GM11168 (cell line): ENCODE measurements at regions not wholly inside any gene's neighbourhood (a gene's known extent, or its start where the extent isn't known, plus 50 kb on each side); places are given as distances from the start of the nearest gene placed in this dataset.

Experiments used
- in situ Hi-C: fragments of 300-500 bp; cut with MboI; formaldehyde crosslinking; loops from one replicate; pipeline ENCODE4 v1.12.0; 2022; ENCODE audit warnings: low sequenced_read_pairs; ENCODE audit not compliant: unreplicated experiment

DNA sequence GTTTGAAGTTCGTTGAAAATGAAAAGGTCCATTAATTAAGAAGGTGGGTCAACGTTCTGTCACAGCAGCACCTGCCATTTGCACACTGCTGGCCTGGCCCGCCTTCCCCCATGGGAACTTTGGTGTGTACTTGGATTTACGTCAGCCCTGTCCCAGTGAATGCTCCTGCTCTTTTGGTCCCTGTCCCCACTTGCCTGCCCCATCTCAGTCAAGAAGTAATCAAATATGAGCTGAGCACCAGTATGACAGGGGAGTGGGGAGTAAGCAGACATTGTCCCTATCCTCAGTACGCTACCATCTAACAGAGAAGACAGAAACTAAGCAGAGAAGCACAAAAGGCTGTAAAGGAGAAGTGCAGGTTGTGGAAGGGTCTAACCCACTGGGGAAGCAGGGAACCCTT, 65.1 kb downstream of the SLC4A3 start:
- in situ Hi-C loops: no loop called here

- in situ Hi-C loops: no loop called here
Observed at GRCh38 chr2:219695145-219695709, 67.8 kb downstream of the SLC4A3 start.

DNA sequence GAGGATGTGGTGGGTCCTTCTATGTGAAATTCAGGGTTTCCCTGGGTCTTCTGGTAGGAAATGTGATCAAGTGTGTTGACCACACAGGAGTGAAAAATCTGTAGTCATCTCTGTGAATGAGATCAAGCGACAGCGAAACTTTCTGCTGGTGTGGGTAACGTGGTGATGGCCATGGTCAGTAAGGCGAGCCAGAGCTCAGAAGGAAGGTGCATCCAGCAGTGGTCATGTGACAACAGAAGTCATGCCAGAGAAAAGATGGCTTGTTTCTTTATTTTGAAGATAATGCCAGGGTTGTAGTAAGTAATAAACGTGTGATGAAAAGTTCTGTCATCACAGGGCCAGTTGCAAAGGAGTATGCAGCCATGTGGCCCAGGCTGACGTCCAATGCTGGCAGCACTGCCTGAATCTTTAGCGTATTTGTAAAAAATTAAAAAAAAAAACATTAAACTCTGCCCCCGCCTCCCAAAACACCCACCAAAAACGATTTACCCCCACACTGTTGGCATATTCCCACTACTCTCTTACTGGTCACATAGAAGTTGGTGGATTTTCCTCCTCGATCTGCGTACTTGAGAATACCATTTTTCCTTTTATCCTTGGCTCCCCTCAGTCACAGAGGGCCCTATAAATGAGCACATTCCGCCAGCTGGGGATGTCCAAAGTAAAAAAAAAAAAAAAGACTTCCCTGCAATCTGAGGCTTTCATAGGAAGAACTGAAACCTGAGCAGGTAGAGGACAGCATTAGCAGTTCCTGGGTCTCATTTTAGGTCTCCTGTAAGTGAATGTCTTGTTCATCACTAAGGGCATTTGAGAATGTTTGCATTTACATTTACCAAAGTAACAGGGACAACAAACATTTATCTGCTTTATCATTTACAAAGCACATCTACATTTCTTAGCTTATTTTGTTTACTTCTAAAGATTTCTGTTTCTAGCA, 70.6 kb downstream of the SLC4A3 start:
- in situ Hi-C loops: no loop called here

GRCh38 chr2:219698748-219699439, 71.5 kb downstream of the SLC4A3 start:
- in situ Hi-C loops: no loop called here

DNA sequence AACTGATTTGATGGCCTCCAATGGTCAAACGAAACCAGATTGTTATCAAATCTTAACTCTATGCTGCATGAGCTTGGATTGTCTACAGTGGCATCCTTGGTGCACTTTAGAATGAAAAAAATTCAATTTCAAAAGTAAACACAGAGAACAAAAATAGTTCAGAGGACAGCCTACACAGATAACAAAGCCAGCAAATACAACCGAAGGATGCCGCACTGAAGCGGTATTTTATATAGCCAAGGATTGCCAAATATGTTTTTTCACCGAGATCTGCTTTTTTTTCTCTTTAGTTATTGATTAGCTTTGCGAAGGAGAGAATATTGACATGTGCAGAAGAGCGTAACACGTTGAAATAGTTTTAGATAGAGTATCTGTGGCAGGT, 72.0 kb downstream of the SLC4A3 start:
- in situ Hi-C loops: no loop called here

DNA sequence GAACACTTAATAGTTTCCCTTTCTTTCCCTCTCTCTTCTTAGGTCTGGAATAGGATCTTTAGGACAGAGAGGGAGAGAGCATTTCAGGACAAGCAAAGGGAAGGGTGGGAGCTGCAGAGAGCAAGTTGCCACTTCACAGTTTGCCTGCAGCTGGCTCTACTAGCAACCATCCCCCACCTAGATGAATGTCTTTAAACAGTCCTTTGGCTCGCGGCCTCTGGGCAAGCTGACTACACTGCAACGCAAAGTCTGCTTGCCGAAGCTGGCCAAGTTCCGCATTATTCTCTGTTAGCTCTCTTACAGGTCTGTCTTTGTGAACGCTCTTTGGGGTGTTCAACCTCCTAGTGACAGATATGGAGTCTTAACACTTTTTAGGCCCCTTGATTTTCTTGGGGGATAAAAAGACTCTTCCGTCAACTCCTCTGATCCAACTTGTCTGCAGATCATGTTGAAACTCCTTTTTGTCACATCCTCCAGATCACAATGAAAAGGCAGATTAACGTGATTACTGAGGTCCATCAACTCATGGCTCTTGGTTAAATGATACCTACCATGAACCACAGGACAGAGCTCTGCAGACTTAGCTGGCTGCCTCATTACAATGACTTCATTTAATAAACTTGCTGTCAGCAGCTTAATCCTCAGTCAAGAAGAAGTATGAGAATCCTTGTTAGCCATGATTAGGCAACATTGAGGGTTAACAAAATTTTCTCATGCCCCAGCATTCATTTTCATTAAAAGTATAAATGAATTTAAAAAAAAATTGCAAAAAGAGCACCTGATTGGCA, 74.6 kb downstream of the SLC4A3 start:
- in situ Hi-C loops: no loop called here

DNA sequence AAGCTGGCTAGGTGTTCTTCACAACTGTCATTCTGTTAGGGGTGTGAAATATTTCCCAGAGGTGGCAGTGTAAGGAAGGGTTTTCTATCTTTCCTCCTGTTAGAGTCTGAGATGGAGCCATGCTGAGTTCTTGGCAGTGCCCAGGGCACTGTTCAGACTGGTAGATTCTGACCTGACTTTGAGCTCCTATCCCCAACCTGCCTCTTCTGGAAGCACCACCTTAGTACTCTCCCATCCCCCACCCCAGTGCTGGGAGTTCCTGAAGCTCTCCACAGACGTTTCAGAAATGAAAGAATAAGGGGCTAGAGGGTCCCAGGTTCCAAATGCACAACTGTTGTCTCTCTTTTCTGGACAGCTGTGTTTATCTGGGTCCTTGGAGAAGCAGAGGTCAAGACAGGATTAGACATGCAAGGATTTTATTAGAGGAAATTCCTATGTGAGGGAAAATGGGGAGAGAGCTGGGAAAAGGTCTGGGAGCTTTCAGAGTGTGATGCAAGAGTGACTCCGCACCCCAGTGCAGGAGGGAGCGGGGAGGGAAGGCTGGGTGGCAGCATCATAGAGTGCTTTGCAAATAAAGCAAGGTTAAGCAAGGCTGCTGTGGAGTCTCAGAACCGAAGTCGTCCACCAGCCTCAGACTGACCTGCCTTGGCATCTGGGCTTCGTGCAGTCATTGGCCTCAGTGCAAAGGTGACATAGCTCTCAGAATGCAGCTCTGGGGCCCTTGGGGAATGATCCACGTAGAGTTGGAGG, 75.5 kb downstream of the SLC4A3 start:
- in situ Hi-C loops: no loop called here

DNA sequence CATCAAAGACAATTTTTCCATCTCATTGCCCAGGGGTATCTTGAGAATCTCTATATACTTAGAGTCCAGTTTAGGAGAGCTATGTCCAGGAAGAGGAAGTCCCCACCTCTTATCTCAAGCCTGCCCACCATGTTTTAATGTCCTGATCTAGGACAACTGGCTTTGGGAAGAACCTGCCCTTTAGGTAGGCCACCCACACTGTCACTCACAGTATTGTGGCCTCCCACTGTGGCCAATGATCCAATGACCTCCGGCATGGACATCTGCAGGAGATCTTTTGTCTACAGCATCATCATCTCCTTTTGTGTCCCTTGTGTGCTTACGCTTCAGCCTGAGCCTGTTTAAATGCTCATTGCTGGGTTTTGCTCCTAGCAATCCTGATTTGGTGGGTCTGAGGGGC, 77.4 kb downstream of the SLC4A3 start:
- in situ Hi-C loops: no loop called here

GRCh38 chr2:219706823-219707281, 79.4 kb downstream of the SLC4A3 start:
- in situ Hi-C loops: no loop called here

DNA sequence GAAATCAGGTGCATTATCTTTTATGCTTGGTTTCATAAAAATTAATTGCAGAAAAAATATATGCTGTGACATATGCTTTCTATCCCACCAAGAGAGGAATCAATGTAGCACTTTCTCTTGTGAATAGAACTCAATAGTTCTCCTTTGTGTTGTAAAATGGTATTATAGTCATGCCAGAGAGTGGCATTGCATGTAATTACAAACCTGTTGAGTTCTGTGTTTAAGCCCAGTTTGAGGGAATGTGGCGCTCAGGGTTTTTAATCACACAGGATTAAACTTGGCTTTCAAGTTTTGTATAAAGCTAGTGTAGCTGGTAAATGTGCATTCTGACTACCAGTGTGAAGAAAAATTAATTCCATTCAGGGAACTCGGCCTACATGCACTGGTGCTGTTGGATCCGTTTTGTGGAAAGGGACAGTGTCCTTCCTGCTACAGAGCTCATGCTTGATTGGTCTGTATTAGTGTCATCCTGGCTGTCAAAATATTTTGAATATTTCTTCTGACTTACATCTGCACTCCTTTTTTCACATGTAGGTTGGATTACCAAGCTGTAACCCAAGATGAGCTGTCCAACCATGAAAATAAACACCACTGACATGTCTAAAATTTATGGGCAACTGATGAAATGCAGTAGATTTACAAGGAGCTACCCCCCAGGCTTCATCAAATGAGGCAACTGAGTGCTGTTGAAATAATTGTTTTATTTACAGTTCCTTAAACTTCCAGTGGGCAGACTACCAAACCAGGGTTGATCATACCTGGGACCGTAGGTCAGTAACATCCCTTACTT, 80.3 kb downstream of the SLC4A3 start:
- in situ Hi-C loops: no loop called here

DNA sequence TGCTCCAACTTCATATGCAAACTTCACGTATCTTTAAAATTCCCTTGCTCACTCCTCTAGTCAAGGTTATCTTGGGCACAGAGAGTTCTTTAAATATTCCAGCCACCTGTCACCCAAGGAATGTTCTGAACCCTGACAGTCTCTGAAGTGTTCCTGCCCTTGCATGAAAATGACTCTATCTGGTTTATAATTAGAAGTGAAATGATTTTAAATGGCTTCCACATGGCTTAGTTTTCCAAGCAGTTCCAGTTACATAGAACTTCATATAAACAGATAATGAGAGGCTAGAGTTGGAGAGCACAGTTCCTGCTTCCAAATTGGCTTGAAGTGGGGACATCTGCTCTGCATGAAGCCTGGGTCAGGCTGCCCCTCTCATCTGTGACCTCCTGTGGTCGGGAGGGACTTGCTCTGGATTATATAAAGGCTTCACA, 81.9 kb downstream of the SLC4A3 start:
- in situ Hi-C loops: no loop called here

GRCh38 chr2:219713110-219713509, 85.7 kb downstream of the SLC4A3 start:
- in situ Hi-C loops: no loop called here

DNA sequence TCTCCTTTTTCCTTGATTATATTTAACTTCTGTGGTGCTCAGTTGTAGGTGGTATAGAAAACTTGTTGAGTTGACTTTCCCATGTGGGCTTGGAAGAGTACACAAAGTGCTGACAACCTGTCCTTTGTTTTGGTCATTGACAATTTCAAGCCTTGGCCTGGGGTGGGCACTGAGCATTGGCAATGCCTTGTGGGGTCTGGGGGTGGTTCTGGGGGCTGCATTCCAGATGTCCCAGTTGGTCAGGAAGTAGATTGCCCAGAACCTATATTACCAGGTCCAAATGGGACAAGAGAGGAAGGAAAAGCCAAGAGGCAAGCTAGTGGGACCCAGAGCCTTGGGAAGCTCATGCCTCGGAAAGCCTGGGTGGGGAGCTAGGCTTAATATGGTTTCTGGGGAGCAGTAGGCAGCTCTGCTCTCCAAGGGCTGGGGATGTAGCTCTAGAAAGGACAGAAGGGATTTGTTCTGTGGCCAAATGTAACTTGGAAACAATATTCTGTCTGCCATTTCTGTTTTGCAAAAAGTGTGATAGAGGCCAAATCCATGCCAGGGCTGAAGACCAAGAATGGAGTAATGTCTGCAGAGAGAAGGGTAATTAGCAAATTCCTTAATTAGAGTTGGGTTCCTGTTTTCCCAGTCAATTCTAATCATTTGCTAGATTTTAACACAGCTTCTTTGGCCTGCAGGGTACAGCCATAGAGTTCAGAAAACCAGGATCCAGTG, 87.4 kb downstream of the SLC4A3 start:
- in situ Hi-C loops: no loop called here

- in situ Hi-C loops: no loop called here
Observed at GRCh38 chr2:219718066-219718465, 90.6 kb downstream of the SLC4A3 start.

GRCh38 chr2:219719521-219719920, 92.1 kb downstream of the SLC4A3 start:
- in situ Hi-C loops: no loop called here

GRCh38 chr2:219720956-219721355, 93.5 kb downstream of the SLC4A3 start:
- in situ Hi-C loops: no loop called here

GRCh38 chr2:219722276-219722879, 94.9 kb downstream of the SLC4A3 start:
- in situ Hi-C loops: no loop called here

- in situ Hi-C loops: no loop called here
Observed at GRCh38 chr2:219723311-219723710, 95.9 kb downstream of the SLC4A3 start.
